ENCODE measurements at regions not wholly inside any gene's neighbourhood (a gene's known extent, or its start where the extent isn't known, plus 50 kb on each side); places are given as distances from the start of the nearest gene placed in this dataset.
"Not testable (repeated sequence)": the region's sequence is repeated elsewhere in the genome, so short reads cannot be mapped to it uniquely, and the experiment has no call there.

DNA sequence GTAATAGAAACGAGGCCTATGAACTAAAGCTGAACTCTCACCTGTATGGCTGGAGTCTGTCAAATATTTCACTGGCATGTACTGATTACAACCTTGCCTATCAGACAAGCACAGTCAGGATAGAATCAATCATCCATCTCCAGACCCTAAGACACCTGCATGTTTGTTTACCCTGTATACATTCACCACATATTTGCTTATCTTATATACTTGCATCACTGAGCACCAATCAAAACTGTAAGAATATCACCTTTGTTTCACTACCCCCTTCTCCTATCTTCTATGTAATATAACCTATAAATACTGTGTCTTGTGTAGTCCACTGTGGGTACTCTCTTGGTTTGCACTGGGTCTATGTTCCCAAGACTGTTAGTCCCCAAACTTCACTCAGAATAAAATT, 1085.7 kb downstream of the TAF11L14 start:
- H3K27ac ChIP-seq: no peak overlapping the region
- intact Hi-C loops (cut with DNase I): no loop called here
- no peaks in the 10 kb centered on the region for H3K27me3 ChIP-seq
- H3K4me3 ChIP-seq: no peak overlapping the region
- TF ChIP-seq, protein P1, sequence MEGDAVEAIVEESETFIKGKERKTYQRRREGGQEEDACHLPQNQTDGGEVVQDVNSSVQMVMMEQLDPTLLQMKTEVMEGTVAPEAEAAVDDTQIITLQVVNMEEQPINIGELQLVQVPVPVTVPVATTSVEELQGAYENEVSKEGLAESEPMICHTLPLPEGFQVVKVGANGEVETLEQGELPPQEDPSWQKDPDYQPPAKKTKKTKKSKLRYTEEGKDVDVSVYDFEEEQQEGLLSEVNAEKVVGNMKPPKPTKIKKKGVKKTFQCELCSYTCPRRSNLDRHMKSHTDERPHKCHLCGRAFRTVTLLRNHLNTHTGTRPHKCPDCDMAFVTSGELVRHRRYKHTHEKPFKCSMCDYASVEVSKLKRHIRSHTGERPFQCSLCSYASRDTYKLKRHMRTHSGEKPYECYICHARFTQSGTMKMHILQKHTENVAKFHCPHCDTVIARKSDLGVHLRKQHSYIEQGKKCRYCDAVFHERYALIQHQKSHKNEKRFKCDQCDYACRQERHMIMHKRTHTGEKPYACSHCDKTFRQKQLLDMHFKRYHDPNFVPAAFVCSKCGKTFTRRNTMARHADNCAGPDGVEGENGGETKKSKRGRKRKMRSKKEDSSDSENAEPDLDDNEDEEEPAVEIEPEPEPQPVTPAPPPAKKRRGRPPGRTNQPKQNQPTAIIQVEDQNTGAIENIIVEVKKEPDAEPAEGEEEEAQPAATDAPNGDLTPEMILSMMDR (IDR thresholded peaks at IDR 0.05): no peak
- 16 to 24% methylated on average over 1 of the region's 1 CpG for WGBS, 2 donors
- DNase-seq (no peak), ATAC-seq (no peak), FAIRE-seq (no peak)
- no peaks in the 10 kb centered on the region for H3K9me3 ChIP-seq
- H3K36me3 ChIP-seq: no peaks in the 10 kb centered on the region
- no peaks in the 10 kb centered on the region for H3K4me1 ChIP-seq

DNA sequence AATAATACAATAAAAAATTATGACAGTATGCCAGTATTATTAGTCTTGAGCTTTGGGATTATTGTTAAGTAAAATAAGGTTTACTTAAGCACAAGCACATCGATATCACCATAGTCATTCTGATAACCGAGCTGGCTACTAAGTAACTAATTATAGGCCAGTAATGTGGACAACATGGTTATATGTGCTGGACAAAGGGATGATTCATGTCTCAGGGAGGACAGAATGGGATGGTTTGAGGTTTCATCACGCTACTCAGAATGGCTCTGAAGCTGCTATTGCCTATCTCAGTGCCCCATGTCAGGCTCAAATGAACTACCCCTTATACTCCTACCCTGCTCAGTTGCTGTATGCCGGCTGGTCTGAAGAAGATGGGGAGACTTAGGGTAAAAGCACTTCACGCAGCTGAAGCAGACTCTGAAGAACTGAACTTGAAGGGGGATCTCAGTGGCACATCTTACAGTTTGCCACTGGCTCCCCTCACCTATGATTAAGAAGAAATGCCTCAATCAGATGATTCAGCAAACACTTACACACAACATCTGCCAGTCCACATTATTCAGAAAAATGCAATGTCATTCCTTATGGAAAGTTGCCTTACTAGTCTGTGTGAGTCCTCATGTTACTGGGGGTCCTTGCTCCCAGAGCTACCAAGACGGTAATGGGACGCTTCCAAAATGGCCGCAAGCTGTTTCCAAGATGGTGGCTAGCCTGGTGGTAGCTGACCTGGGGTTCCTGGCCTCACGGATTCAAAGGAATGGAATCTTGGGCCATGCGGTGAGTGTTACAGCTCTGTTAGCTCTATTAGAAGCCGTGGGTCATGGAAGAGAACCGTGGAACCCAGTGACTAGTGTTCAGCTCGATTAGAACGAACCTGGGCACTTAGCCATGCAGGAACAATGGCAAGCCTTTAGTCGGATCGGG, 1098.6 kb downstream of the TAF11L14 start:
- 77 to 82% methylated on average over 16 of the region's 16 CpGs for WGBS, 2 donors
- intact Hi-C loops (cut with DNase I): no loop called here
- H3K27ac ChIP-seq: no peak overlapping the region
- H3K36me3 ChIP-seq: no peaks in the 10 kb centered on the region
- H3K4me3 ChIP-seq: no peak overlapping the region
- no peaks in the 10 kb centered on the region for H3K4me1 ChIP-seq
- TF ChIP-seq, protein P1 (IDR thresholded peaks at IDR 0.05): no peak
- no peaks in the 10 kb centered on the region for H3K27me3 ChIP-seq
- no peak for FAIRE-seq
- DNase-seq: no peak
- no peak for ATAC-seq
- H3K9me3 ChIP-seq: no peaks in the 10 kb centered on the region

DNA sequence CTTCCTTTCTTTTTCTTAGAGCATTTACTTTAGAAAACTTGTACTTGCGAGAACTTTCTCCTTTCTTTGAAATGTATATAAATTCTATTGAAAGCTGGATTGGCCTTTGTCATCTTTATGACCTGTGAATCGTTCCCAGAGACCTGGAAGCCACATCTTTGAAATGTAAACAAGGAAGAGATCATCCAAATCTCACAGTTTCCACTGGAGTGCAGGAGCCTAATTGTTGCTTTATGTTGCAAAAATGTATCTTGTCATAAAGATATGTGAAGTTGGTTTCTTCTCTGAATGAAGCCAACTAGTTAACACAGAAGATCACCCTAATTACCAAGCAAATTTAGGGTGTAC, 1101.8 kb downstream of the TAF11L14 start:
- TF ChIP-seq, protein P1 (IDR thresholded peaks at IDR 0.05): no peak
- no peaks in the 10 kb centered on the region for H3K36me3 ChIP-seq
- no peak overlapping the region for H3K4me3 ChIP-seq
- no peaks in the 10 kb centered on the region for H3K27me3 ChIP-seq
- no peak for FAIRE-seq
- DNase-seq: no peak
- no peak for ATAC-seq
- H3K9me3 ChIP-seq: no peaks in the 10 kb centered on the region
- no peaks in the 10 kb centered on the region for H3K4me1 ChIP-seq
- intact Hi-C loops (cut with DNase I): no loop called here
- WGBS, 2 donors: 52 to 55% methylated on average over 2 of the region's 2 CpGs
- H3K27ac ChIP-seq: no peak overlapping the region

DNA sequence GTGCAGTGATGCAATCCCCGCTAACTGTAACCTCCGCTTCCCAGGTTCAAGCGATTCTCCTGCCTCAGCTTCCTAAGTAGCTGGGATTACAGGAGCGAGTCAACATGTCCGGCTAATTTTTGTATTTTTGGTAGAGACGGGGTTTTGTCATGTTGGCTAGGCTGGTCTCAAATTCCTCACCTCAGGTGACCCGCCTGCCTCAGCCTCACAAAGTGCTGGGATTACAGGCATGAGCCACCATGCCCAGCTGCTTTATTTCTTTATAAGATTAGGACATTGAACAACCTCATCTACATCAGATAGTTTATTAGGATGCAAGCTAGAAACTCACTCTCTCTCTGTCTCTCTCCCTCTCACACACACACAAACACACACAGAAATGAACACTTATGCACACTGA, 1102.5 kb downstream of the TAF11L14 start:
- H3K27ac ChIP-seq; H3K36me3 ChIP-seq; ATAC-seq; H3K4me3 ChIP-seq; FAIRE-seq; intact Hi-C loops (cut with DNase I); H3K4me1 ChIP-seq; H3K9me3 ChIP-seq; DNase-seq; H3K27me3 ChIP-seq: not testable (repeated sequence)
- WGBS, 2 donors: 73 to 79% methylated on average over 7 of the region's 7 CpGs

DNA sequence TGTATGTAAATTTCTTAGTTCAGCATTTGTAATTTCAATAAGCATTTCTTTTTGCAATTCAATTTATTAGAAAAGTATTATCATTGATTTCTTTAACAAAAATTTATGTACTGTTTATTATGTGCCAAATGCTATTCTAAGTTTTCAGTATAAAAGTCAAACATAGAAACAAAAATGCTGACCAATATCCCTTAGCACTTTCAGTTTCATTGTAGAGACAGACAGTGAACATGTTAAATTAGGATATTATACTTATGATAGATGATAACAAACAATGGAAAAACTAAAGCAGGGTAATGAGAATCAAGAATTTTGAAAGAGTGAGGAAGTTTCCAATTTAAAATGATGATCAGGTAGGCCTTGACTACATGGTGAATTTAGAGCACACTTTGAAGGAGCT, 1106.0 kb downstream of the TAF11L14 start:
- TF ChIP-seq, protein P1 (IDR thresholded peaks at IDR 0.05): no peak
- no peaks in the 10 kb centered on the region for H3K27me3 ChIP-seq
- intact Hi-C loops (cut with DNase I): no loop called here
- H3K9me3 ChIP-seq: no peaks in the 10 kb centered on the region
- no peak for ATAC-seq
- no peaks in the 10 kb centered on the region for H3K4me1 ChIP-seq
- H3K36me3 ChIP-seq: no peaks in the 10 kb centered on the region
- no peak overlapping the region for H3K4me3 ChIP-seq
- no peak for DNase-seq
- FAIRE-seq: no peak
- no peak overlapping the region for H3K27ac ChIP-seq
